Colonic mucosa (tissue), 4 donors: ENCODE measurements at regions not wholly inside any gene's neighbourhood (a gene's known extent, or its start where the extent isn't known, plus 50 kb on each side); places are given as distances from the start of the nearest gene placed in this dataset.

ENCODE experiments used
- DNase-seq: peaks from one replicate; pipeline ENCODE4 v3.0.0-alpha.2; 2020
- H3K27ac ChIP-seq: fragments of 200-600 bp; one replicate; pipeline ENCODE4 v1.8.0; 2021
- H3K27me3 ChIP-seq: fragments of 200-600 bp; one replicate; pipeline ENCODE4 v1.8.0; 2021
- H3K36me3 ChIP-seq: fragments of 200-600 bp; one replicate; pipeline ENCODE4 v1.8.0; 2021
- H3K4me1 ChIP-seq: fragments of 200-600 bp; one replicate; pipeline ENCODE4 v1.8.0; 2021; ENCODE audit warnings: mild to moderate bottlenecking
- H3K4me3 ChIP-seq: fragments of 200-600 bp; one replicate; pipeline ENCODE4 v1.8.0; 2021
- H3K9ac ChIP-seq, 2 donors: one replicate each; pipeline ENCODE4 v1.7.0; 2013; ENCODE audit warnings: control low read depth in 2 of 2, low read depth in 2 of 2, low read length in 2 of 2
- H3K9me3 ChIP-seq: fragments of 200-600 bp; one replicate; pipeline ENCODE4 v1.8.0; 2021
- intact Hi-C: fragments of 100-400 bp; cut with DNase I; formaldehyde crosslinking; loops from one replicate; pipeline ENCODE4 v1.14.1; 2022
- TF ChIP-seq, protein P1 (sequence below): fragments of 200-600 bp; IDR thresholded peaks from one replicate; pipeline ENCODE4 v1.8.0; 2022; ENCODE audit warnings: antibody characterized with exemption, mild to moderate bottlenecking
- donor health status: healthy.
- donor health status: DM: no; HTN: no; CAD: no.
- donor health status: DM: no; HTN: no; CAD: no.

DNA sequence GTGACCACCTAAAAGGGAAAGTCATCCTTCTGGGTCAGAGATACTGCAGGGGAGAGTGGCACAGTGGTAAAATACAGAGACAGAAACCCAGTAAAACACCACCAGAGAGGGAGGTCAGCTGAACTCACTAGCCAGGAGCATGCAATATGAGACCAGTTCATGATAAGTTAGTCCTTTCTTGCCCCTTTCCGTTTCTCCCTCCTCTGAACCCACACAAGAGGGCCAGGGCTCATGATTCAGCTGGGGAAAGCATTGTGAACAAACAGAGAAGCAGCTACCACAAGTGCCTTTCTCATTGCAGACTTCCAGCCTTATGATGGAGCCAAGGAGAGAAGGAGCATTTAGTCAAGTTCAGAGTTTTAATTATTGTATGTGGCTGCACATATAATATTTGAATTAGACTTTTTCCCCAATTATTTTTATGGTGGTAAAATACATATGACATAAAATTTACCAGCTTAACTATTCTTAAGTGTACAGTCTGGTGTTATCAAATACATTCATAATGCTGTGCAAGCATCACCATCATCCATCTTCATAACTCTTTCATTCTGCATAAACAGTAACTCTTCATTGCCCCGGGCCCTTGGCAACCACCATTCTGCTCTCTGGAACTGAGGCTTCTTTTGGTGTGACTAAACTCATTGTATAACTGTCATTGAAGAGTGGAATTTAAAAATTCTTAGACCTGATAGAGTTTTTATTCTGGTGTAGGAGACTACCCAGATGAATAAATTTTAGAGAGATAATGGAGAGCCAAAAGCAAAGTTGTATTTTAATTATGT, 114.6 kb downstream of the DDIT4L start:
- H3K9me3 ChIP-seq, result no peaks in the 10 kb centered on the region
- H3K27ac ChIP-seq, result no peak overlapping the region
- TF ChIP-seq, protein P1, sequence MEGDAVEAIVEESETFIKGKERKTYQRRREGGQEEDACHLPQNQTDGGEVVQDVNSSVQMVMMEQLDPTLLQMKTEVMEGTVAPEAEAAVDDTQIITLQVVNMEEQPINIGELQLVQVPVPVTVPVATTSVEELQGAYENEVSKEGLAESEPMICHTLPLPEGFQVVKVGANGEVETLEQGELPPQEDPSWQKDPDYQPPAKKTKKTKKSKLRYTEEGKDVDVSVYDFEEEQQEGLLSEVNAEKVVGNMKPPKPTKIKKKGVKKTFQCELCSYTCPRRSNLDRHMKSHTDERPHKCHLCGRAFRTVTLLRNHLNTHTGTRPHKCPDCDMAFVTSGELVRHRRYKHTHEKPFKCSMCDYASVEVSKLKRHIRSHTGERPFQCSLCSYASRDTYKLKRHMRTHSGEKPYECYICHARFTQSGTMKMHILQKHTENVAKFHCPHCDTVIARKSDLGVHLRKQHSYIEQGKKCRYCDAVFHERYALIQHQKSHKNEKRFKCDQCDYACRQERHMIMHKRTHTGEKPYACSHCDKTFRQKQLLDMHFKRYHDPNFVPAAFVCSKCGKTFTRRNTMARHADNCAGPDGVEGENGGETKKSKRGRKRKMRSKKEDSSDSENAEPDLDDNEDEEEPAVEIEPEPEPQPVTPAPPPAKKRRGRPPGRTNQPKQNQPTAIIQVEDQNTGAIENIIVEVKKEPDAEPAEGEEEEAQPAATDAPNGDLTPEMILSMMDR, result no peak
- H3K9ac ChIP-seq, result no peak overlapping the region
- no peaks in the 10 kb centered on the region for H3K27me3 ChIP-seq
- H3K36me3 ChIP-seq, result no peaks in the 10 kb centered on the region
- no peaks in the 10 kb centered on the region for H3K4me1 ChIP-seq
- no peak for DNase-seq
- no peak overlapping the region for H3K4me3 ChIP-seq
- intact Hi-C loops, result no loop called here

DNA sequence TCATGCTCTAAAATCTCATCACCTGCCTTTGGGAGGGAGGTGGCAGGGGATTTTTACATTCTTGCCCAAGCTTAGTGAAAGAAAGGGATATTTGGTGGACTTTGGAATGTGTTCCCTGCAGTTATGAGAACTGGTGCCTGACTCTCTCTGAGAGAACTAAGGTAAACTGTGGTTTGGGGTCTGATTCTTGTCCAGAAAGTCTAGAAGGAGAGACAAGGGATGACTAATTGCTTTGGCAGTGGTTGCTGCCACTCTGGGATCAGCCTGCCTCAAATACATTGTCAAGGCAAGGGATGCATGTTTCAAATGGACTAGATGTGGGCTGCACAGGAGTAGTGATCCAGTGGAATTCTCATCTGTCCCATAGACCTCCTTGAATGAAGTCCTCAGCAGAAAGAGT, 115.2 kb downstream of the DDIT4L start:
- intact Hi-C loops, result no loop called here
- DNase-seq, result no peak
- Histone ChIP-seq H3K4me1 (no peaks in the 10 kb centered on the region), H3K9ac (no peak overlapping the region), H3K27ac (no peak overlapping the region), H3K9me3 (no peaks in the 10 kb centered on the region), H3K4me3 (no peak overlapping the region), H3K27me3 (no peaks in the 10 kb centered on the region), H3K36me3 (no peaks in the 10 kb centered on the region)
- TF ChIP-seq, protein P1, result no peak

DNA sequence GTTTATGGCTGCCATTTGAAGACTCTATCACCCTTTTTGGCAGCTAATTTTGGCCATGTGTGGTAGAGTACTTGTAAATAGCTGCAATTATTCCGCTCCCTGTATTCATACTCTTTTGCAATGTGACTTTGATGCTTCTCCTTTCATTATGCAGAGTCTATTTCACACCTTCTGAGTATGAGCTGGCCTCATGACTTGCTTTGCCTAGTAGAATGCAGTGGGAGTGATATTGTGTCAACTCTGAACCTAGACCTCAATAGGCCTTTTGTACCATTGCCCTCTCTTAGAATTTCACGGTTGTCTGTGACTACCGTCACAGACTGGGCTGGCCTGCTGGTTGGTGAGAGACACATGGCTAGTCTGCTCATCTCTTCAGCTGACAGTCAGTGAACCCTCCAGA, 118.8 kb downstream of the DDIT4L start:
- TF ChIP-seq, protein P1, result no peak
- Histone ChIP-seq H3K9me3 (no peaks in the 10 kb centered on the region), H3K27ac (no peak overlapping the region), H3K4me1 (no peaks in the 10 kb centered on the region), H3K4me3 (no peak overlapping the region), H3K9ac (no peak overlapping the region), H3K36me3 (no peaks in the 10 kb centered on the region), H3K27me3 (no peaks in the 10 kb centered on the region)
- DNase-seq, result no peak
- intact Hi-C loops, result no loop called here

DNA sequence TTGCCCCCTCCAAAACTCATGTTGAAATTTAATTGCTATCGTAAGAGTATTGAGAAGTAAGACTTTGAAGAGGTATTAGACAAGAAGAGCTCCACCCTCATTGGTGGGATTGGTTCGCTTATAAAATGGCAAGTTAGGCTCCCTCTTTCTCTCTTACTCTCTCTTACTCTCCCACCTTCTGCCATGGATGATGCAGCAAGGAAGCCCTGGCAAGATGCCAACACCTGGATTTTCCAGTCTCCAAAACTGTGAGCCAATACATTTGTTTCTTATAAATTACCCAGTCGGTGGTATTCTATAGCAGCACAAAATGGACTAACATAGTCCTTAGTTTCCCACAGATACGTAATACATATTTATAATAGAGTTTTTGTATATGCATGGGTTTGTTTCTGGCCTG, 119.4 kb downstream of the DDIT4L start:
- DNase-seq, result no peak
- Histone ChIP-seq H3K9me3 (no peaks in the 10 kb centered on the region), H3K27me3 (no peaks in the 10 kb centered on the region), H3K4me1 (no peaks in the 10 kb centered on the region), H3K36me3 (no peaks in the 10 kb centered on the region), H3K27ac (no peak overlapping the region), H3K4me3 (no peak overlapping the region), H3K9ac (no peak overlapping the region)
- TF ChIP-seq, protein P1, result no peak
- intact Hi-C loops, result no loop called here

DNA sequence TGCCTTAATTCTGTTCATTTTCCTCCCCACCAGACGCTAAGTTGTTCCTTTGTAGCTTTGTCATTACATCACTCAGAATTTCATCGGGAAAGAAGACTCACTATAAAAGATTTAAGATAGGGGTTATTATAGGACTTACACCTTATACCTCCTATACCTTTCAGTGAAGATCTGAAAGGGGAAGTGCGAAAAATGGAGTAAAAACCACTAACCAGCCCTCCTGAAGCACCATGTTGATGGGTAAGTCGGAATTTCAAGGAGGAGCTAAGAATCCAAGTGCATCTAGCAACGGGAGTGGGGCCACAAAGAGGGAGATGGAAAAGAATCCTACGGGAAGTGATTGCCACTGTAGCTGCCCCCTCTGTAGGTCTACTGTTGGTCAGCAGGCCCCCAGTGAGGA, 119.1 kb upstream of the H2AZ1 start:
- TF ChIP-seq, protein P1, result no peak
- Histone ChIP-seq H3K27me3 (no peaks in the 10 kb centered on the region), H3K36me3 (no peaks in the 10 kb centered on the region), H3K9me3 (no peaks in the 10 kb centered on the region), H3K9ac (no peak overlapping the region), H3K27ac (no peak overlapping the region), H3K4me3 (no peak overlapping the region), H3K4me1 (no peaks in the 10 kb centered on the region)
- intact Hi-C loops, result no loop called here
- DNase-seq, result no peak
